ENCODE measurements at regions not wholly inside any gene's neighbourhood (a gene's known extent, or its start where the extent isn't known, plus 50 kb on each side); places are given as distances from the start of the nearest gene placed in this dataset.

DNA sequence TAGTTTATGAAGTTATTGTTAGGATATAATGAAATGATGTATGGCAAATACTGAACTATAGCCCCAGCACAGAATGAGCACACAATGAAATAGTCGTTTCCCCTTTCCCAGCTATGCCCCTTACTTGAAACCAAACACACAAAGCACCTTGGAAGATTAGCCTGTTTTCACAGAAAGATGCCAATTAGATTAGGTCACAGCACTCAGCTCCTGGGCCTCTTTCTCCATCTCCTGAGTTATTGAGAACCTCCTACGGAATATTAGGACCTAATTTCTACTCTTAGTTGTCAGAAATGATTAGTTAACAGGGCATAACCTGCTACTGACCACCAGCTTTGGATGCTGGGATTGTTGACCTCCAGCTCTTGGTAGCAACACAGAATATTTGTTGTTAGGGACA is 269.4 kb upstream of the ROPN1 start:
- TF ChIP-seq, protein P1, sequence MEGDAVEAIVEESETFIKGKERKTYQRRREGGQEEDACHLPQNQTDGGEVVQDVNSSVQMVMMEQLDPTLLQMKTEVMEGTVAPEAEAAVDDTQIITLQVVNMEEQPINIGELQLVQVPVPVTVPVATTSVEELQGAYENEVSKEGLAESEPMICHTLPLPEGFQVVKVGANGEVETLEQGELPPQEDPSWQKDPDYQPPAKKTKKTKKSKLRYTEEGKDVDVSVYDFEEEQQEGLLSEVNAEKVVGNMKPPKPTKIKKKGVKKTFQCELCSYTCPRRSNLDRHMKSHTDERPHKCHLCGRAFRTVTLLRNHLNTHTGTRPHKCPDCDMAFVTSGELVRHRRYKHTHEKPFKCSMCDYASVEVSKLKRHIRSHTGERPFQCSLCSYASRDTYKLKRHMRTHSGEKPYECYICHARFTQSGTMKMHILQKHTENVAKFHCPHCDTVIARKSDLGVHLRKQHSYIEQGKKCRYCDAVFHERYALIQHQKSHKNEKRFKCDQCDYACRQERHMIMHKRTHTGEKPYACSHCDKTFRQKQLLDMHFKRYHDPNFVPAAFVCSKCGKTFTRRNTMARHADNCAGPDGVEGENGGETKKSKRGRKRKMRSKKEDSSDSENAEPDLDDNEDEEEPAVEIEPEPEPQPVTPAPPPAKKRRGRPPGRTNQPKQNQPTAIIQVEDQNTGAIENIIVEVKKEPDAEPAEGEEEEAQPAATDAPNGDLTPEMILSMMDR (conservative IDR thresholded peaks at IDR 0.05 in 1 of 2, IDR thresholded peaks at IDR 0.05 in 1 of 2; ENCODE audit: low read depth in 1 of 2, low read length in 2 of 2), result no peak
- no peak for TF ChIP-seq EZH2 (IDR thresholded peaks at IDR 0.05; ENCODE audit: low read length, missing control alignments)

Data from fibroblast of lung (primary cell).